ENCODE measurements at regions not wholly inside any gene's neighbourhood (a gene's known extent, or its start where the extent isn't known, plus 50 kb on each side); places are given as distances from the start of the nearest gene placed in this dataset.
"Not testable (repeated sequence)": the region's sequence is repeated elsewhere in the genome, so short reads cannot be mapped to it uniquely, and the experiment has no call there.

GRCh38 chr2:87095804-87096203 lies 74.2 kb upstream of the PLGLB1 start:
- H3K4me1 ChIP-seq; H3K27ac ChIP-seq; intact Hi-C loops (cut with DNase I; ENCODE audit: low total_unique reads); H3K4me3 ChIP-seq; H3K9me3 ChIP-seq; H3K36me3 ChIP-seq; DNase-seq; H3K27me3 ChIP-seq (replicated peaks in 1 of 7): not testable (repeated sequence)

- H3K4me3 ChIP-seq; intact Hi-C loops (cut with DNase I; ENCODE audit: low total_unique reads); H3K36me3 ChIP-seq; H3K27ac ChIP-seq; H3K4me1 ChIP-seq; DNase-seq; H3K27me3 ChIP-seq (replicated peaks in 1 of 7); H3K9me3 ChIP-seq: not testable (repeated sequence)
- WGBS, 5 donors, result 53 to 67% (median 62%) methylated on average over 3 to 4 of the region's 5 CpGs
These were observed 107.3 kb upstream of the PLGLB1 start for GRCh38 chr2:87128761-87129553.

- not testable (repeated sequence) for H3K4me1 ChIP-seq
- WGBS, 5 donors, result 50 to 74% (median 67%) methylated on average over 1 to 2 of the region's 2 CpGs
These were observed 110.9 kb upstream of the PLGLB1 start for GRCh38 chr2:87132577-87132976.

GRCh38 chr2:87151835-87152493 lies 130.3 kb upstream of the PLGLB1 start:
- H3K27ac ChIP-seq; H3K9me3 ChIP-seq; H3K4me3 ChIP-seq; DNase-seq; H3K27me3 ChIP-seq (replicated peaks in 1 of 7); H3K4me1 ChIP-seq; H3K36me3 ChIP-seq; intact Hi-C loops (cut with DNase I; ENCODE audit: low total_unique reads): not testable (repeated sequence)
- WGBS, 5 donors, result no CpG with 5 or more reads among the region's 7 CpGs

More at GRCh38 chr2:87132577-87132976, 110.9 kb upstream of the PLGLB1 start:
- H3K36me3 ChIP-seq; intact Hi-C loops (cut with DNase I; ENCODE audit: low total_unique reads); DNase-seq; H3K27me3 ChIP-seq (replicated peaks in 1 of 7); H3K27ac ChIP-seq; H3K9me3 ChIP-seq; H3K4me3 ChIP-seq: not testable (repeated sequence)

GRCh38 chr2:87174454-87174853 lies 152.8 kb upstream of the PLGLB1 start:
- H3K27ac ChIP-seq; H3K36me3 ChIP-seq; DNase-seq; H3K27me3 ChIP-seq (replicated peaks in 1 of 7); intact Hi-C loops (cut with DNase I; ENCODE audit: low total_unique reads); H3K9me3 ChIP-seq; H3K4me1 ChIP-seq; H3K4me3 ChIP-seq: not testable (repeated sequence)
- WGBS, 5 donors, result 68 to 98% (median 95%) methylated on average over 2 of the region's 2 CpGs

- WGBS, 5 donors, result 84 to 100% (median 86%) methylated on average over 1 to 5 of the region's 5 CpGs; no CpG with 5 or more reads in 2 of the 5 donors
- H3K4me1 ChIP-seq; H3K27ac ChIP-seq; H3K4me3 ChIP-seq; H3K9me3 ChIP-seq; intact Hi-C loops (cut with DNase I; ENCODE audit: low total_unique reads); H3K36me3 ChIP-seq; H3K27me3 ChIP-seq (replicated peaks in 1 of 7); DNase-seq: not testable (repeated sequence)
These were observed 161.7 kb upstream of the PLGLB1 start for GRCh38 chr2:87183373-87183772.

- H3K9me3 ChIP-seq; H3K36me3 ChIP-seq; H3K4me1 ChIP-seq; H3K4me3 ChIP-seq; intact Hi-C loops (cut with DNase I; ENCODE audit: low total_unique reads); DNase-seq; H3K27me3 ChIP-seq (replicated peaks in 1 of 7); H3K27ac ChIP-seq: not testable (repeated sequence)
- 80 to 100% (median 98%) methylated on average over 2 of the region's 3 CpGs; no CpG with 5 or more reads in 1 of the 5 donors for WGBS, 5 donors
These were observed 162.6 kb upstream of the PLGLB1 start for GRCh38 chr2:87184260-87184659.

- H3K4me1 ChIP-seq; H3K9me3 ChIP-seq; H3K27me3 ChIP-seq (replicated peaks in 1 of 7); H3K36me3 ChIP-seq; DNase-seq; H3K4me3 ChIP-seq; H3K27ac ChIP-seq; intact Hi-C loops (cut with DNase I; ENCODE audit: low total_unique reads): not testable (repeated sequence)
- 20 to 89% (median 56%) methylated on average over 1 of the region's 3 CpGs; no CpG with 5 or more reads in 1 of the 5 donors for WGBS, 5 donors
These were observed 167.6 kb upstream of the PLGLB1 start for GRCh38 chr2:87189214-87189613.

GRCh38 chr2:87193336-87193735 lies 171.7 kb upstream of the PLGLB1 start:
- not testable (repeated sequence) for H3K36me3 ChIP-seq

GRCh38 chr2:87194254-87194999 lies 172.8 kb upstream of the PLGLB1 start:
- intact Hi-C loops (cut with DNase I; ENCODE audit: low total_unique reads); H3K4me3 ChIP-seq; H3K27ac ChIP-seq; DNase-seq; H3K4me1 ChIP-seq; H3K9me3 ChIP-seq; H3K36me3 ChIP-seq; H3K27me3 ChIP-seq (replicated peaks in 1 of 7): not testable (repeated sequence)
- 57 to 86% (median 75%) methylated on average over 1 of the region's 2 CpGs for WGBS, 5 donors

More at GRCh38 chr2:87193336-87193735, 171.7 kb upstream of the PLGLB1 start:
- H3K4me3 ChIP-seq; DNase-seq; H3K4me1 ChIP-seq; H3K27ac ChIP-seq; intact Hi-C loops (cut with DNase I; ENCODE audit: low total_unique reads); H3K27me3 ChIP-seq (replicated peaks in 1 of 7); H3K9me3 ChIP-seq: not testable (repeated sequence)
- 49 to 76% (median 56%) methylated on average over 1 to 2 of the region's 7 CpGs for WGBS, 5 donors

All from spleen (tissue), 11 donors.